ENCODE measurements at regions not wholly inside any gene's neighbourhood (a gene's known extent, or its start where the extent isn't known, plus 50 kb on each side); places are given as distances from the start of the nearest gene placed in this dataset.

DNA sequence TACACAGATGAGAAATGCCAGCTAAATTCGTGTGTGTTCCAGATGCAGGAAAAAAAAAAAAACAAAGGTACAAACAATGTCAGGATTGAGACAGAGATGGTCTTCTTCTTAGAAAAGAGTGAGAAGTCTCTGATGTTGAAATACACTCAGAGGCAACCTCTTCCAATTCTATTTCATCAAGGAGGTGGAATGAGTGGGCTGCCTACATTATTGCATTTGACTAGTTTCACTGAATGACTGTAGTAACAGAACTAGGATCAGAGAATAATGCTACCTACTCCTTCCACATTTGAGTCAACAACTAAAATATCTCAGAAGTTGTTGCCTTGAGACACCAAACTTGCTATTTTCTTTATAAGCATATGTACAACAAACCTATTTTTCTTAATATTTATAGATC lies 1332.2 kb upstream of the FLRT2 start:
- peaks cover 31% of the 10 kb centered on the region for H3K9me3 Mint-ChIP-seq
- no peak overlapping the region for H3K27ac Mint-ChIP-seq
- H3K36me3 Mint-ChIP-seq = peaks cover 22% of the 10 kb centered on the region
- H3K27me3 Mint-ChIP-seq (ENCODE audit: low read depth) = no peaks in the 10 kb centered on the region; the same call in 1 of the 2 replicates
- ChIA-PET POLR2A (no interaction called here), CTCF (no interaction called here)
- TF ChIP-seq TEAD4 (CRISPR knock-in tag; IDR thresholded peaks at IDR 0.05) (no peak), ARID4B (CRISPR knock-in tag; IDR thresholded peaks at IDR 0.05; ENCODE audit: borderline replicate concordance) (no peak), ATF3 (CRISPR knock-in tag; conservative IDR thresholded peaks at IDR 0.05) (no peak), JUN (CRISPR knock-in tag; IDR thresholded peaks at IDR 0.05) (no peak), KAT7 (CRISPR knock-in tag; IDR thresholded peaks at IDR 0.05; ENCODE audit: borderline replicate concordance) (no peak), AR (CRISPR knock-in tag; IDR thresholded peaks at IDR 0.05) (no peak), PRDM15 (CRISPR knock-in tag; IDR thresholded peaks at IDR 0.05) (no peak), ZNF416 (CRISPR knock-in tag; IDR thresholded peaks at IDR 0.05) (no peak), CREM (CRISPR knock-in tag; IDR thresholded peaks at IDR 0.05) (no peak), OVOL2 (CRISPR knock-in tag; IDR thresholded peaks at IDR 0.05; ENCODE audit: borderline replicate concordance) (no peak), EMX1 (CRISPR knock-in tag; IDR thresholded peaks at IDR 0.05) (no peak), HMGXB4 (CRISPR knock-in tag; IDR thresholded peaks at IDR 0.05) (no peak), ZNF671 (CRISPR knock-in tag; IDR thresholded peaks at IDR 0.05) (no peak), FOXJ3 (CRISPR knock-in tag; IDR thresholded peaks at IDR 0.05; ENCODE audit: borderline replicate concordance) (no peak), TCF7 (CRISPR knock-in tag; IDR thresholded peaks at IDR 0.05; ENCODE audit: low read depth) (no peak)
- TF ChIP-seq, protein P1, sequence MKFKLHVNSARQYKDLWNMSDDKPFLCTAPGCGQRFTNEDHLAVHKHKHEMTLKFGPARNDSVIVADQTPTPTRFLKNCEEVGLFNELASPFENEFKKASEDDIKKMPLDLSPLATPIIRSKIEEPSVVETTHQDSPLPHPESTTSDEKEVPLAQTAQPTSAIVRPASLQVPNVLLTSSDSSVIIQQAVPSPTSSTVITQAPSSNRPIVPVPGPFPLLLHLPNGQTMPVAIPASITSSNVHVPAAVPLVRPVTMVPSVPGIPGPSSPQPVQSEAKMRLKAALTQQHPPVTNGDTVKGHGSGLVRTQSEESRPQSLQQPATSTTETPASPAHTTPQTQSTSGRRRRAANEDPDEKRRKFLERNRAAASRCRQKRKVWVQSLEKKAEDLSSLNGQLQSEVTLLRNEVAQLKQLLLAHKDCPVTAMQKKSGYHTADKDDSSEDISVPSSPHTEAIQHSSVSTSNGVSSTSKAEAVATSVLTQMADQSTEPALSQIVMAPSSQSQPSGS (CRISPR knock-in tag; IDR thresholded peaks at IDR 0.05; ENCODE audit: borderline replicate concordance, low read depth) = no peak
- TF ChIP-seq, protein P2, sequence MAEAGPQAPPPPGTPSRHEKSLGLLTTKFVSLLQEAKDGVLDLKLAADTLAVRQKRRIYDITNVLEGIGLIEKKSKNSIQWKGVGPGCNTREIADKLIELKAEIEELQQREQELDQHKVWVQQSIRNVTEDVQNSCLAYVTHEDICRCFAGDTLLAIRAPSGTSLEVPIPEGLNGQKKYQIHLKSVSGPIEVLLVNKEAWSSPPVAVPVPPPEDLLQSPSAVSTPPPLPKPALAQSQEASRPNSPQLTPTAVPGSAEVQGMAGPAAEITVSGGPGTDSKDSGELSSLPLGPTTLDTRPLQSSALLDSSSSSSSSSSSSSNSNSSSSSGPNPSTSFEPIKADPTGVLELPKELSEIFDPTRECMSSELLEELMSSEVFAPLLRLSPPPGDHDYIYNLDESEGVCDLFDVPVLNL (CRISPR knock-in tag; IDR thresholded peaks at IDR 0.05; ENCODE audit: borderline replicate concordance, low read depth) = no peak
- TF ChIP-seq, protein P3, sequence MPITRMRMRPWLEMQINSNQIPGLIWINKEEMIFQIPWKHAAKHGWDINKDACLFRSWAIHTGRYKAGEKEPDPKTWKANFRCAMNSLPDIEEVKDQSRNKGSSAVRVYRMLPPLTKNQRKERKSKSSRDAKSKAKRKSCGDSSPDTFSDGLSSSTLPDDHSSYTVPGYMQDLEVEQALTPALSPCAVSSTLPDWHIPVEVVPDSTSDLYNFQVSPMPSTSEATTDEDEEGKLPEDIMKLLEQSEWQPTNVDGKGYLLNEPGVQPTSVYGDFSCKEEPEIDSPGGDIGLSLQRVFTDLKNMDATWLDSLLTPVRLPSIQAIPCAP (CRISPR knock-in tag; IDR thresholded peaks at IDR 0.05) = no peak
- H3K4me1 Mint-ChIP-seq = 0 out of 2 replicates have a peak, but pooled peaks cover 3% of the 10 kb centered on the region
- ATAC-seq = no peak
- DNase-seq (ENCODE audit: low spot score) = no peak
- H3K4me3 Mint-ChIP-seq = no peak overlapping the region

All from WTC11 (cell line).